ENCODE measurements at regions not wholly inside any gene's neighbourhood (a gene's known extent, or its start where the extent isn't known, plus 50 kb on each side); places are given as distances from the start of the nearest gene placed in this dataset.

GRCh38 chr7:68438811-68439210 is 1159.5 kb upstream of the AUTS2 start:
- TF ChIP-seq, protein P1, sequence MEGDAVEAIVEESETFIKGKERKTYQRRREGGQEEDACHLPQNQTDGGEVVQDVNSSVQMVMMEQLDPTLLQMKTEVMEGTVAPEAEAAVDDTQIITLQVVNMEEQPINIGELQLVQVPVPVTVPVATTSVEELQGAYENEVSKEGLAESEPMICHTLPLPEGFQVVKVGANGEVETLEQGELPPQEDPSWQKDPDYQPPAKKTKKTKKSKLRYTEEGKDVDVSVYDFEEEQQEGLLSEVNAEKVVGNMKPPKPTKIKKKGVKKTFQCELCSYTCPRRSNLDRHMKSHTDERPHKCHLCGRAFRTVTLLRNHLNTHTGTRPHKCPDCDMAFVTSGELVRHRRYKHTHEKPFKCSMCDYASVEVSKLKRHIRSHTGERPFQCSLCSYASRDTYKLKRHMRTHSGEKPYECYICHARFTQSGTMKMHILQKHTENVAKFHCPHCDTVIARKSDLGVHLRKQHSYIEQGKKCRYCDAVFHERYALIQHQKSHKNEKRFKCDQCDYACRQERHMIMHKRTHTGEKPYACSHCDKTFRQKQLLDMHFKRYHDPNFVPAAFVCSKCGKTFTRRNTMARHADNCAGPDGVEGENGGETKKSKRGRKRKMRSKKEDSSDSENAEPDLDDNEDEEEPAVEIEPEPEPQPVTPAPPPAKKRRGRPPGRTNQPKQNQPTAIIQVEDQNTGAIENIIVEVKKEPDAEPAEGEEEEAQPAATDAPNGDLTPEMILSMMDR (conservative IDR thresholded peaks at IDR 0.05 in 1 of 2, IDR thresholded peaks at IDR 0.05 in 1 of 2; ENCODE audit: low read depth in 1 of 2, low read length in 2 of 2): no peak
- no peak for TF ChIP-seq EZH2 (IDR thresholded peaks at IDR 0.05; ENCODE audit: low read length, missing control alignments)

Data from fibroblast of lung (primary cell).